ENCODE measurements at regions not wholly inside any gene's neighbourhood (a gene's known extent, or its start where the extent isn't known, plus 50 kb on each side); places are given as distances from the start of the nearest gene placed in this dataset.

DNA sequence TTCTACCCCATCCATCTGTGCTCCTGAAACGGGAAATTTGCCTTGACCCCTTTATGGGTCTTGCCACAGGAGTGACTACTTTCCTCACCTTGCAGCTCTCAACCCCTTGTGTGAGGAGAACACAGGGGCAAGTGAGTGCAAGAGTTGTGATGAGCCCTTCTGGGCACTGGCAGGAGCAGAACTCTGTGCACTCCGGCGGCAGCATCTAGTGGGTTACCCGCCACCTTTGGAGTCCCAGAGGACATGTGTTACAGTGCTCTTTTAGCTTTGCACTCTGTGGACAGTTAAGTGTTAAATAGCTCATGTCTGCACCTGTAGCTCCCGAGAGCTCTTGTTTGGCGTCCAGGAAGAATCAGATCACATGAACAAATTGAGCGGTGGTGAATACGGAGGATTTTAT lies 940.2 kb downstream of the GRIK2 start:
- DNase-seq: no peak

DNA sequence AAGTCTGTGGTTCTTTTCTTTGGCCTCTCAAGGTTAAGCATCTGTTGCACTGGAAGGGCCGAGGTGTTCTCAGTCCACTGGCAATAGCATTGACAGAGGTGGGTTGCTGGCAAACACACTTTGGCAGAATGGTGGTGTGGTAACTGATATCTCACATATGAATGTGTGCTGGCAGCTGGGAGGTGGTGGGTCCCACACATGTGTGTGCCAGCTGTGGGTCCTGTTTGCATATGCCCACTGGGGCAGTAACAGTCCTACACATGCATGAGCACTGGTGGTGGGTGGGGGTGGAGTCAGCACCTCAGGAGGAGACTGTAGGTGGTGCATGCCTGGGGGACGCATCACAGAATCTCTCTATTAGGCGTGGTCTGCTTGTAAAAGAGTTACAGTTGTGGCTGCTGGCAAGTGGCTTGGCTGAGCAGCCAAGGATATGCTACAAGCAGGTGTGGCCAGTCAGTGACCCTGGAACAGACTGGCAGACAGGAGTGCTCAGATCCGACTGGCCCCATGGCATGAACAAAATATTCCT lies 934.3 kb downstream of the GRIK2 start:
- DNase-seq: no peak

DNA sequence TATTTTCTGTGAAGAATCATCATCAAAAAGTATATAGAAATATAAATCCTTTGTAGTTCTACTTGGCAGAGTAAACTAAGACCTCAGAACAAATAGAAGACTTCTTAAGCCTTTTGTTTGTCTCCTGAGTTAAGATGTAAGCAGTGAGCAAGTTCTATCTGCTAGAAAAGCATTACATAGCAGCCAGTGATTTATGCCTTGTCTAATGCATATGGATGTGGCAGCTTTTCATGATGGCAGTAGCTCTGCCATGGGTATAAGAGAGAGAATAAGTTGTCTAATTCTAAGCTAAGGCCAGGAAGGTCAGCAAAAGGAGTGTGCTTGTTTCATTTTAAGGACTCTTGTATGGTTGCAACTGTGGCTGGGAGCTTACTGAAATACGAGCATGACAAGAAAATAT lies 920.2 kb downstream of the GRIK2 start:
- DNase-seq: no peak

DNA sequence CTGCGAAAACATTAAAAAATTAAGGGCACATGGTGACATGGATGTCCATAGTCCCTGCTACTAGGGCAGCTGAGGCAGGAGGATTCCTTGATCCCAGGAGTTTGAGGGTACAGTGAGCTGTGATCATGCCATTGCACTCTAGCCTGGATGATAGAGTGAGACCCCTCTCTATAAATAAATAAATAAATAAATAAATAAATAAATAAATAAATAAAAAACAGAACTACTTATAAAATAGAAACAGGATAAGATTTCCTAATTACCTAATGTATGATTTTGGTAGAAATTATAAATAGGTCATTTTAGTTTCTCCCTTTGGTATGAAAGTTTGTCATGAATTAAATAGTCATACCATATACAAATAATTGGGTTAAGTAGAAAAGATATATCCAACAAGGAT lies 916.2 kb downstream of the GRIK2 start:
- no peak for DNase-seq

GRCh38 chr6:102300350-102300749 lies 906.8 kb downstream of the GRIK2 start:
- DNase-seq: no peak

- DNase-seq: no peak
Measured at GRCh38 chr6:102298051-102298450, 904.5 kb downstream of the GRIK2 start.
